Caco-2 (cell line): ENCODE measurements at regions not wholly inside any gene's neighbourhood (a gene's known extent, or its start where the extent isn't known, plus 50 kb on each side); places are given as distances from the start of the nearest gene placed in this dataset.

Experiments used
- BruUV-seq: library from RNA; stranded (reverse); fragments of 400-500 nt; replicated peaks from 2 replicates; lab custom pipeline; 2021; lab: Mats Ljungman, UMichigan
- CTCF ChIA-PET: fragments of 300-600 bp; sonication (Branson Sonifier 250); formaldehyde crosslinking; loops from one replicate; lab custom pipeline; 2022; ENCODE audit warnings: antibody characterized with exemption; lab: Charles Lee
- POLR2A ChIA-PET: fragments of 300-600 bp; sonication (Branson Sonifier 250); formaldehyde crosslinking; loops from one replicate; lab custom pipeline; 2022; ENCODE audit warnings: antibody characterized with exemption; lab: Charles Lee
- DNase-seq, 2 experiments: peaks; one replicate each; pipeline versions ENCODE4 v3.0.0 to v3.0.0-alpha.2; 2020 to 2022
- H3K27me3 ChIP-seq: replicated peaks from 2 replicates; pipeline ENCODE4 v1.6.0; 2011; ENCODE audit warnings: low read length; ENCODE audit not compliant: control insufficient read depth, insufficient read depth
- H3K36me3 ChIP-seq: 2 replicates; pipeline ENCODE4 v1.5.1; 2011; ENCODE audit warnings: low read length; ENCODE audit not compliant: control insufficient read depth, insufficient read depth
- H3K4me1 ChIP-seq: fragments of 250-450 bp; sonication (Bioruptor Pico); 2 replicates; pipeline ENCODE4 v1.5.1; 2020; ENCODE audit warnings: mild to moderate bottlenecking
- H3K4me3 ChIP-seq: 2 replicates; pipeline ENCODE4 v1.5.1; 2011; ENCODE audit warnings: low read depth, mild to moderate bottlenecking, control low read depth, low read length
- H3K9me3 ChIP-seq: fragments of 250-450 bp; sonication (Bioruptor Pico); 2 replicates; pipeline ENCODE4 v1.5.1; 2020; ENCODE audit warnings: mild to moderate bottlenecking, moderate library complexity
- H3K27ac Mint-ChIP-seq: one replicate; pipeline ENCODE4 v1.8.0; 2022; ENCODE audit warnings: mixed read lengths; ENCODE audit not compliant: unreplicated experiment
- H3K27me3 Mint-ChIP-seq: one replicate; pipeline ENCODE4 v1.8.0; 2022; ENCODE audit warnings: mixed read lengths; ENCODE audit not compliant: insufficient read depth, unreplicated experiment
- H3K36me3 Mint-ChIP-seq: one replicate; pipeline ENCODE4 v1.8.0; 2022; ENCODE audit warnings: mild to moderate bottlenecking, mixed read lengths; ENCODE audit not compliant: insufficient read depth, unreplicated experiment
- H3K4me1 Mint-ChIP-seq: one replicate; pipeline ENCODE4 v1.8.0; 2022; ENCODE audit warnings: low read depth, mixed read lengths; ENCODE audit not compliant: unreplicated experiment
- H3K4me3 Mint-ChIP-seq: one replicate; pipeline ENCODE4 v1.8.0; 2022; ENCODE audit warnings: mild to moderate bottlenecking, moderate library complexity, mixed read lengths; ENCODE audit not compliant: unreplicated experiment
- H3K9me3 Mint-ChIP-seq: one replicate; pipeline ENCODE4 v1.8.0; 2022; ENCODE audit warnings: mixed read lengths; ENCODE audit not compliant: unreplicated experiment
- CTCF ChIP-seq, 2 experiments: fragments of 200-600 bp in 1 of 2; IDR thresholded peaks; 1 replicate in 1 of 2; 2 replicates in 1 of 2; pipeline versions ENCODE4 v1.5.1 to v1.8.0; 2011 to 2022; ENCODE audit warnings: antibody characterized with exemption in 1 of 2, control low read depth in 1 of 2, inconsistent platforms in 1 of 2, low read depth in 1 of 2, low read length in 1 of 2, mild to moderate bottlenecking in 1 of 2, moderate library complexity in 1 of 2; ENCODE audit not compliant: insufficient read depth in 1 of 2, severe bottlenecking in 1 of 2, unreplicated experiment in 1 of 2
- intact Hi-C: fragments of 100-400 bp; cut with micrococcal nuclease; formaldehyde crosslinking; loops from one replicate; pipeline ENCODE4 v1.10.0; 2022; ENCODE audit not compliant: unreplicated experiment

GRCh38 chr13:79946556-79946955 lies 394.4 kb downstream of the SPRY2 start:
- Histone ChIP-seq H3K36me3 (no peaks in the 10 kb centered on the region), H3K9me3 (no peaks in the 10 kb centered on the region), H3K4me1 (no peaks in the 10 kb centered on the region), H3K4me3 (no peak overlapping the region), H3K27me3 (no peaks in the 10 kb centered on the region)
- POLR2A ChIA-PET: no interaction called here
- no peak for TF ChIP-seq CTCF (IDR thresholded peaks at IDR 0.05; ENCODE audit: insufficient read depth in 1 of 2, low read depth in 1 of 2, low read length in 1 of 2, severe bottlenecking in 1 of 2, unreplicated experiment in 1 of 2)
- intact Hi-C loops: loop anchor here (5.0 kb wide), 1 partner anchor 51 kb away; no protein-coding TSS in a partner anchor
- CTCF ChIA-PET: no interaction called here
- BruUV-seq: no TSS peak
- H3K9me3 Mint-ChIP-seq: peaks cover 6% of the 10 kb centered on the region
- no peak overlapping the region for H3K4me3 Mint-ChIP-seq
- no peak overlapping the region for H3K27ac Mint-ChIP-seq
- no peaks in the 10 kb centered on the region for H3K27me3 Mint-ChIP-seq
- H3K4me1 Mint-ChIP-seq: no peaks in the 10 kb centered on the region
- no peak for DNase-seq
- peaks cover 6% of the 10 kb centered on the region for H3K36me3 Mint-ChIP-seq

- H3K27ac Mint-ChIP-seq: no peak overlapping the region
- no peak overlapping the region for H3K4me3 ChIP-seq
- no peaks in the 10 kb centered on the region for H3K9me3 ChIP-seq
- no peaks in the 10 kb centered on the region for H3K4me1 Mint-ChIP-seq
- POLR2A ChIA-PET: no interaction called here
- H3K9me3 Mint-ChIP-seq: no peaks in the 10 kb centered on the region
- H3K36me3 Mint-ChIP-seq: no peaks in the 10 kb centered on the region
- intact Hi-C loops: no loop called here
- no peaks in the 10 kb centered on the region for H3K27me3 Mint-ChIP-seq
- DNase-seq: no peak
- H3K4me1 ChIP-seq: no peaks in the 10 kb centered on the region
- no peak overlapping the region for H3K4me3 Mint-ChIP-seq
- H3K36me3 ChIP-seq: no peaks in the 10 kb centered on the region
- H3K27me3 ChIP-seq: no peaks in the 10 kb centered on the region
- CTCF ChIA-PET: no interaction called here
- TF ChIP-seq CTCF (IDR thresholded peaks at IDR 0.05; ENCODE audit: insufficient read depth in 1 of 2, low read depth in 1 of 2, low read length in 1 of 2, severe bottlenecking in 1 of 2, unreplicated experiment in 1 of 2): no peak
- no TSS peak for BruUV-seq
Observed at GRCh38 chr13:79943346-79944023, 397.4 kb downstream of the SPRY2 start.

- Mint-ChIP-seq H3K27ac (peak overlapping the region; percentile 9), H3K4me3 (no peak overlapping the region), H3K9me3 (no peaks in the 10 kb centered on the region), H3K4me1 (no peaks in the 10 kb centered on the region), H3K27me3 (no peaks in the 10 kb centered on the region), H3K36me3 (no peaks in the 10 kb centered on the region)
- Histone ChIP-seq H3K9me3 (no peaks in the 10 kb centered on the region), H3K4me3 (no peak overlapping the region), H3K36me3 (no peaks in the 10 kb centered on the region), H3K27me3 (no peaks in the 10 kb centered on the region), H3K4me1 (no peaks in the 10 kb centered on the region)
- BruUV-seq: no TSS peak
- DNase-seq: no peak
- POLR2A ChIA-PET: no interaction called here
- CTCF ChIA-PET: no interaction called here
- no peak for TF ChIP-seq CTCF (IDR thresholded peaks at IDR 0.05; ENCODE audit: insufficient read depth in 1 of 2, low read depth in 1 of 2, low read length in 1 of 2, severe bottlenecking in 1 of 2, unreplicated experiment in 1 of 2)
- intact Hi-C loops: no loop called here
Observed at GRCh38 chr13:79941752-79942151, 399.2 kb downstream of the SPRY2 start.
